Endodermal cell (in vitro differentiated cells): ENCODE measurements at regions not wholly inside any gene's neighbourhood (a gene's known extent, or its start where the extent isn't known, plus 50 kb on each side); places are given as distances from the start of the nearest gene placed in this dataset.
A peak's percentile ranks its signal among the peaks of the same experiment; 100 is the strongest.
"Not testable (repeated sequence)": the region's sequence is repeated elsewhere in the genome, so short reads cannot be mapped to it uniquely, and the experiment has no call there.

Experiments used
- DNase-seq: peaks from one replicate; pipeline ENCODE4 v3.0.0-alpha.2; 2017
- H3K27ac ChIP-seq: 2 replicates; pipeline ENCODE4 v1.5.1; 2013; ENCODE audit warnings: mild to moderate bottlenecking, low read depth, low read length, moderate library complexity
- H3K27me3 ChIP-seq: 2 replicates; pipeline ENCODE4 v1.6.1; 2013; ENCODE audit warnings: mild to moderate bottlenecking, low read length, moderate library complexity; ENCODE audit not compliant: insufficient read depth, control insufficient read depth, poor library complexity, severe bottlenecking
- H3K36me3 ChIP-seq: 2 replicates; pipeline ENCODE4 v1.7.0; 2013; ENCODE audit warnings: mild to moderate bottlenecking, low read length, moderate library complexity; ENCODE audit not compliant: control insufficient read depth, insufficient read depth
- H3K4me1 ChIP-seq: one replicate; pipeline ENCODE4 v1.7.0; 2013; ENCODE audit warnings: low read length; ENCODE audit not compliant: control insufficient read depth, insufficient read depth
- H3K4me3 ChIP-seq: 2 replicates; pipeline ENCODE4 v1.5.1; 2013; ENCODE audit warnings: mild to moderate bottlenecking, low read length, moderate library complexity
- H3K9ac ChIP-seq: 2 replicates; pipeline ENCODE4 v1.6.1; 2013; ENCODE audit warnings: mild to moderate bottlenecking, low read length, moderate library complexity; ENCODE audit not compliant: poor library complexity, severe bottlenecking; ENCODE audit errors: extremely low read depth
- H3K9me3 ChIP-seq: 2 replicates; pipeline ENCODE4 v1.6.1; 2013; ENCODE audit warnings: mild to moderate bottlenecking, low read length, moderate library complexity; ENCODE audit not compliant: control insufficient read depth
- H3K27ac Mint-ChIP-seq: 2 replicates; pipeline ENCODE4 v1.8.0; 2020; ENCODE audit warnings: mixed read lengths
- H3K27me3 Mint-ChIP-seq: 2 replicates; pipeline ENCODE4 v1.8.0; 2021; ENCODE audit warnings: mild to moderate bottlenecking, mixed read lengths; ENCODE audit not compliant: insufficient read depth
- H3K36me3 Mint-ChIP-seq: 2 replicates; pipeline ENCODE4 v1.8.0; 2020; ENCODE audit warnings: low read depth, mixed read lengths
- H3K4me1 Mint-ChIP-seq: 2 replicates; pipeline ENCODE4 v1.8.0; 2020; ENCODE audit warnings: mixed read lengths
- H3K4me3 Mint-ChIP-seq: 2 replicates; pipeline ENCODE4 v1.8.0; 2020; ENCODE audit warnings: mild to moderate bottlenecking, moderate library complexity, mixed read lengths
- H3K9me3 Mint-ChIP-seq: 2 replicates; pipeline ENCODE4 v1.8.0; 2020; ENCODE audit warnings: mild to moderate bottlenecking, mixed read lengths
- WGBS, 2 experiments: methylation state at CpG; one replicate each; pipeline versions ENCODE4 v1.1.5 to v1.1.7; 2013; ENCODE audit warnings: missing lambda C conversion rate in 2 of 2, mixed read lengths in 1 of 2; ENCODE audit not compliant: insufficient coverage in 1 of 2, insufficient read length in 1 of 2; 5-methylcytosine and 5-hydroxymethylcytosine counted together
- TF ChIP-seq, protein P1 (sequence below): fragments of 200-600 bp; sonication (generic); conservative IDR thresholded peaks from 2 replicates; pipeline ENCODE4 v1.5.0; 2021; ENCODE audit warnings: antibody characterized with exemption, mild to moderate bottlenecking

DNA sequence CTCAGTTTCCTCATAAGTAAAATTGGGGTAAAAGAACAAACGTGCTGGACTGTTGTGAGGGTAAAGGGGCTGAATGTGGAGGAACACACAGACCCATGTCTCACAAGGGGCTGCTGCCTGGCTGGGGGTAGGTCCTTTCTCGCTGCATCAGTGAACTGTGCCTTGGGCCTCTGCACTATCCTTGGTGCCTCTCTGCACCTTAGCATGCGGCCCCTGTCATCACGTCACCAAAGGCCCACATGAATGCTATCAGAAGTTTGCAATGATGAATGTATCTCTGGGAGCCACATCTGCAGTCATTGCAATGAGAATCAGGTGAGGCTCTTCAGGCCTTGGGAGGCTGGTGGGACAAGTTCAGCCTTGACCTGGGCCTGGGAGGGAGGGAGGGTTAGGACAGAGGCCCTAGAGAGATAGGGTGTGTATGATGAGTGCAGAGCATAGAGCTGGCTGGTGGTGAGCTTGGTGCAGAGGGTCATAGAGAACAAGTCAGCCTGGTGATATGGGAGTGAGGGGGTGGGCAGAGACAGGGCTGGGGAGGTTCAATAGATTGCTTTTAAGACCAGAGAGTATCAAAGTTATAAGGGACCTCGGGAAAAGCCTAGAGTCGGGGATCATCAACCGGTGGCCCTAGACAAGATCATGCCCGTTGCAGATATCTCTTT is 308.4 kb downstream of the RPS24 start:
- H3K4me3 ChIP-seq = no peak overlapping the region
- H3K9me3 ChIP-seq = no peaks in the 10 kb centered on the region
- H3K36me3 Mint-ChIP-seq = no peaks in the 10 kb centered on the region
- H3K27ac Mint-ChIP-seq = no peak overlapping the region
- no peaks in the 10 kb centered on the region for H3K27me3 ChIP-seq
- TF ChIP-seq, protein P1, sequence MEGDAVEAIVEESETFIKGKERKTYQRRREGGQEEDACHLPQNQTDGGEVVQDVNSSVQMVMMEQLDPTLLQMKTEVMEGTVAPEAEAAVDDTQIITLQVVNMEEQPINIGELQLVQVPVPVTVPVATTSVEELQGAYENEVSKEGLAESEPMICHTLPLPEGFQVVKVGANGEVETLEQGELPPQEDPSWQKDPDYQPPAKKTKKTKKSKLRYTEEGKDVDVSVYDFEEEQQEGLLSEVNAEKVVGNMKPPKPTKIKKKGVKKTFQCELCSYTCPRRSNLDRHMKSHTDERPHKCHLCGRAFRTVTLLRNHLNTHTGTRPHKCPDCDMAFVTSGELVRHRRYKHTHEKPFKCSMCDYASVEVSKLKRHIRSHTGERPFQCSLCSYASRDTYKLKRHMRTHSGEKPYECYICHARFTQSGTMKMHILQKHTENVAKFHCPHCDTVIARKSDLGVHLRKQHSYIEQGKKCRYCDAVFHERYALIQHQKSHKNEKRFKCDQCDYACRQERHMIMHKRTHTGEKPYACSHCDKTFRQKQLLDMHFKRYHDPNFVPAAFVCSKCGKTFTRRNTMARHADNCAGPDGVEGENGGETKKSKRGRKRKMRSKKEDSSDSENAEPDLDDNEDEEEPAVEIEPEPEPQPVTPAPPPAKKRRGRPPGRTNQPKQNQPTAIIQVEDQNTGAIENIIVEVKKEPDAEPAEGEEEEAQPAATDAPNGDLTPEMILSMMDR = no peak
- H3K36me3 ChIP-seq = no peaks in the 10 kb centered on the region
- peaks cover 2% of the 10 kb centered on the region for H3K27me3 Mint-ChIP-seq
- H3K4me1 ChIP-seq = no peaks in the 10 kb centered on the region
- H3K9me3 Mint-ChIP-seq = peaks cover 7% of the 10 kb centered on the region
- H3K27ac ChIP-seq = no peak overlapping the region
- H3K4me1 Mint-ChIP-seq = peaks cover 2% of the 10 kb centered on the region
- DNase-seq = peak; percentile 24
- no peak overlapping the region for H3K9ac ChIP-seq
- 90 to 96% methylated on average over 6 to 8 of the region's 8 CpGs for WGBS, 2 experiments
- H3K4me3 Mint-ChIP-seq = no peak overlapping the region

DNA sequence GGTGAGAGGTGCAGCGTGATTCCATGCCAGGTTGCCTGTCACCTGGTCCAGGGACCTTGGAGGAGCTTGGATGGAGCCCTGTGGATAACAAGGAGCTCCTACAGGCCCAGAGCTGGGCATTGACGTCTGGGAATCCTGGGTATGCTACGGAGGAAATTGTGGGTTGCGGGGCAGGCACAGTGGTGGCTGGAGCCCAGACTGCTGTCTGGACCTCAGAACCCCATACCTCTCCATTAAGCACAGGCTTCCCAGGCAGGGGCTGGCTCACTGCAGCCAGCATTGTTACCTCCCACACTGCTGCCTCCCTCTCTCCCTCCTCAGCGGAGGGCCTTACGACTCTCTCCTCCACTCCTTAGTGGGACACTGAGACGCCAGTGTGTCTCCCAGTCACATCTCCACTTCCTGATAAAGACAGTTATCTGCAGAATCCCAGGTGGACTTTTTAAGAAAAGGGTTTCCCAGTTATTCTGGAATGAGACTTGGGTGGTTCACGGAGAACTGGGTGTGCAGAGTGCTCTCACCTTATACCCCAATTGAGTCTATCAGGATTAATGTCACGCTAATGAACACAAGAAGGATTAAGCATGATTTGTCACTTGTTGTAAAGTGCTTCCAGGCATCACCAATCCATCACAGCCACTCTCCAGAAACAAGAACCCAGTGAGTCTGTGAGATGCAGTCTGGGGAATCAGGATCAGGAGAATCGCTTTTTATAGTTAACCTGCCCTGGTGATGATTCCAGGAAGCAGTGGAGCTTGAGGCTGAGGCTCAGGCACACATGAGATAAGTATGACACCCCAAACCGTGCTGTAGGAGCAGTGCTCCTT is 309.4 kb downstream of the RPS24 start:
- Histone ChIP-seq H3K4me3 (no peak overlapping the region), H3K9me3 (peaks cover 6% of the 10 kb centered on the region), H3K27me3 (no peaks in the 10 kb centered on the region), H3K9ac (no peak overlapping the region), H3K4me1 (no peaks in the 10 kb centered on the region), H3K36me3 (no peaks in the 10 kb centered on the region), H3K27ac (no peak overlapping the region)
- Mint-ChIP-seq H3K4me3 (no peak overlapping the region), H3K9me3 (peaks cover 16% of the 10 kb centered on the region), H3K36me3 (no peaks in the 10 kb centered on the region), H3K4me1 (peaks cover 2% of the 10 kb centered on the region), H3K27me3 (peaks cover 2% of the 10 kb centered on the region), H3K27ac (no peak overlapping the region)
- TF ChIP-seq, protein P1 = no peak
- DNase-seq = peak; percentile 30
- 79 to 95% methylated on average over 3 to 11 of the region's 11 CpGs for WGBS, 2 experiments

DNA sequence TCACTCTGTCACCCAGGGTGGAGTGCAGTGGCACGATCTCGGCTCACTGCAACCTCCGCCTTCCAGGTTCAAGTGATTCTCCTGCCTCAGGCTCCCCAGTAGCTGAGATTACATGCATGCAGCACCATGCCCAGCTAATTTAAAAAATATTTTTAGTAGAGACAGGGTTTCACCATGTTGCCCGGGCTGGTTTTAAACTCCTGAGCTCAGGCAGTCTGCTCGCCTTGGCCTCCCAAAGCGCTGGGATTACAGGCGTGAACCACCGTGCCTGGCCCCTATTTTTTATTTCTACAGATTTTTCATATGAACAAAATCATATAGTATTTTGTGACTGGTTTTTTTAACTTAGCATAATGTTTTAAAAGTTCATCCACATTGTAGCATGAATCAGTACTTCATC is 310.6 kb downstream of the RPS24 start:
- DNase-seq, H3K27ac Mint-ChIP-seq, H3K4me3 ChIP-seq, H3K9me3 ChIP-seq, H3K4me3 Mint-ChIP-seq, H3K9ac ChIP-seq, H3K4me1 Mint-ChIP-seq, H3K36me3 ChIP-seq, H3K36me3 Mint-ChIP-seq, H3K27ac ChIP-seq, H3K27me3 ChIP-seq, H3K4me1 ChIP-seq, H3K27me3 Mint-ChIP-seq: not testable (repeated sequence)
- WGBS, 2 experiments = 84 to 96% methylated on average over 5 to 8 of the region's 8 CpGs
- peaks cover 21% of the 10 kb centered on the region for H3K9me3 Mint-ChIP-seq

DNA sequence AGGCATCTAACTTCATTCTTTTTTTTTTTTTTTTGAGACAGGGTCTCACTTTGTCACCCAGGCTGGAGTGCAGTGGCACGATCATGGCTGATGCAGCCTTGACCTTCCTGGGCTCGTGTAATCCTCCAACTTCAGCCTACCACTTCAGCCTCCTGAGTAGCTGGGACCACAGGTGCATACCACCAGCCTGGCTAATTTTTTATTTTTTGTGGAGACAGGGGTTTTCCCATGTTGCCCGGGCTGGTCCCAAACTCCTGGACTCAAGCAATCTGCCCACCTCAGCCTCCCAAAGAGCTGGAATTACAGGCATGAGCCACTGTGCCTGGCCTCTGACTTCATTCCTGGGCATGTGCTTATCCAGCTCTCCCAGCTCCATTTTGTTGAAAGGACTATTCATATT is 311.9 kb downstream of the RPS24 start:
- H3K4me3 Mint-ChIP-seq, H3K27me3 Mint-ChIP-seq, H3K4me3 ChIP-seq, H3K4me1 ChIP-seq, H3K27ac ChIP-seq, H3K27ac Mint-ChIP-seq, H3K4me1 Mint-ChIP-seq, H3K9me3 ChIP-seq, H3K9ac ChIP-seq, H3K27me3 ChIP-seq, DNase-seq, H3K36me3 ChIP-seq, H3K36me3 Mint-ChIP-seq: not testable (repeated sequence)
- 67 to 96% methylated on average over 3 of the region's 3 CpGs for WGBS, 2 experiments
- peaks cover 21% of the 10 kb centered on the region for H3K9me3 Mint-ChIP-seq
